ENCODE measurements at regions not wholly inside any gene's neighbourhood (a gene's known extent, or its start where the extent isn't known, plus 50 kb on each side); places are given as distances from the start of the nearest gene placed in this dataset.

DNA sequence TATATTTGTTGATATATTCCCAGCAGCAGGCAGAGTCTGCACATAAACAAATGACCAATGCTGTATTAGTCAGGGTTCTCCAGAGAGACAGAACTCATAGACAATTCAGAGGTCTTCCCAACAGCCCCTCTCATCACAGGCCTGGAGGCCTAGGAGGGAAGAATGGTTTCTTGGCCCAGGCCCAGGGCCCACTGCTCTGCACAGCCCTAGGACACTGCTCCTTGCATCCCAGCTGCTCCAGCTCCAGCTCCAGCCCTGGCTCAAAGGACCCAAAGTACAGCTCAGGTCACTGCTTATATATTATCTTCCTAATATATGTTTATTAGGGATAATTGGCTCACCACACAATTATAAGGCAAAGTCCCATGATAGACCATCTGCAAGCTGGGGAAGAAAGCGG is 749.9 kb downstream of the KCNJ2 start:
- H3K4me1 ChIP-seq (ENCODE audit: insufficient read depth): no peaks in the 10 kb centered on the region
- no peak for DNase-seq
- TF ChIP-seq POLR2A (IDR thresholded peaks at IDR 0.05) (no peak), EP300 (IDR thresholded peaks at IDR 0.05) (no peak)
- TF ChIP-seq, protein P1, sequence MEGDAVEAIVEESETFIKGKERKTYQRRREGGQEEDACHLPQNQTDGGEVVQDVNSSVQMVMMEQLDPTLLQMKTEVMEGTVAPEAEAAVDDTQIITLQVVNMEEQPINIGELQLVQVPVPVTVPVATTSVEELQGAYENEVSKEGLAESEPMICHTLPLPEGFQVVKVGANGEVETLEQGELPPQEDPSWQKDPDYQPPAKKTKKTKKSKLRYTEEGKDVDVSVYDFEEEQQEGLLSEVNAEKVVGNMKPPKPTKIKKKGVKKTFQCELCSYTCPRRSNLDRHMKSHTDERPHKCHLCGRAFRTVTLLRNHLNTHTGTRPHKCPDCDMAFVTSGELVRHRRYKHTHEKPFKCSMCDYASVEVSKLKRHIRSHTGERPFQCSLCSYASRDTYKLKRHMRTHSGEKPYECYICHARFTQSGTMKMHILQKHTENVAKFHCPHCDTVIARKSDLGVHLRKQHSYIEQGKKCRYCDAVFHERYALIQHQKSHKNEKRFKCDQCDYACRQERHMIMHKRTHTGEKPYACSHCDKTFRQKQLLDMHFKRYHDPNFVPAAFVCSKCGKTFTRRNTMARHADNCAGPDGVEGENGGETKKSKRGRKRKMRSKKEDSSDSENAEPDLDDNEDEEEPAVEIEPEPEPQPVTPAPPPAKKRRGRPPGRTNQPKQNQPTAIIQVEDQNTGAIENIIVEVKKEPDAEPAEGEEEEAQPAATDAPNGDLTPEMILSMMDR (IDR thresholded peaks at IDR 0.05): no peak
- intact Hi-C loops (cut with DNase I): no loop called here
- no peaks in the 10 kb centered on the region for H3K36me3 ChIP-seq
- 84 to 96% (median 87%) methylated on average over 1 of the region's 1 CpG for WGBS, 3 donors
- no peaks in the 10 kb centered on the region for H3K9me3 ChIP-seq
- no peak overlapping the region for H3K27ac ChIP-seq
- H3K4me3 ChIP-seq: no peak overlapping the region
- no peaks in the 10 kb centered on the region for H3K27me3 ChIP-seq

DNA sequence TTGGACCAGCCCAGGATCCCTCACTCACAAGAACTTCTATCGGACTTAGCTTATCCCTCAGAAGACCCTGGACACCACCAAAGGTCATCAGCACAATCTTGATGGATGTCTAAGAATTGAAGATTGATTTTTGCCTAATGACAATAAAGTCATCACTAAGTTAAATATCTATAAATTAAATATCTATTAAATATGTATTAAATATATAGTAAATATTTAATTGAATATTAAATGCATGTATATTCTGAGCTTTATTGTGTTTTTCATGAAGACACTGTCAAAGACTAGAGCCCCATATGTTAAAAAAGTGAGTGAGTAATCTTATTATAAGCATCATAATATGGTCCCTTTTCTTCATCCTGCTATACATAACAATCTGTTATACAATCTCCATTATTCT is 751.1 kb downstream of the KCNJ2 start:
- Histone ChIP-seq H3K27me3 (no peaks in the 10 kb centered on the region), H3K27ac (no peak overlapping the region), H3K4me1 (ENCODE audit: insufficient read depth) (no peaks in the 10 kb centered on the region), H3K9me3 (no peaks in the 10 kb centered on the region), H3K36me3 (no peaks in the 10 kb centered on the region), H3K4me3 (no peak overlapping the region)
- intact Hi-C loops (cut with DNase I): no loop called here
- WGBS, 3 donors: 80 to 91% (median 89%) methylated on average over 1 of the region's 1 CpG
- TF ChIP-seq, protein P1 (IDR thresholded peaks at IDR 0.05): no peak
- TF ChIP-seq EP300 (IDR thresholded peaks at IDR 0.05): no peak
- no peak for DNase-seq

DNA sequence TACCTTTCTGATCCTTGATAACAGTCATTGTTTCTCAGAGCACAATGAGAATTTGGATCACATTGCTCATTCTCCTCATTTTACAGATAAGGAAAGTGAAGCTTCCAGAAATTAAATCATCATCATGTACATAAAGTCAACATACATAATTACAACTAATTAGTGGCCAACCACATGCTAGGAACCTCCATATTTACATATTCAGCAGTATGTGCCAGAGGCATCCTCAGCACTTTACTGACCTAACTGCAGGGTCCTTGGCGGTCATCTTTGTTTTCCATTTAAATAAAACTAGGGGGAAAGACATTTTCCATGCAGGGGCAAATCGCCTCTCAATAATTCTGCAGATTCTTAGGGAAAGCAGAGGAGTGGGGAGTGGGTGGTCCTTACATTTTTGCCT is 752.9 kb downstream of the KCNJ2 start:
- H3K27ac ChIP-seq: no peak overlapping the region
- no peaks in the 10 kb centered on the region for H3K9me3 ChIP-seq
- DNase-seq: no peak
- TF ChIP-seq EP300 (IDR thresholded peaks at IDR 0.05): no peak
- TF ChIP-seq POLR2A (IDR thresholded peaks at IDR 0.05): no peak
- TF ChIP-seq, protein P1 (IDR thresholded peaks at IDR 0.05): no peak
- WGBS, 3 donors: 81 to 87% (median 85%) methylated on average over 2 of the region's 2 CpGs
- no peaks in the 10 kb centered on the region for H3K36me3 ChIP-seq
- H3K4me1 ChIP-seq (ENCODE audit: insufficient read depth): no peaks in the 10 kb centered on the region
- H3K27me3 ChIP-seq: no peaks in the 10 kb centered on the region
- intact Hi-C loops (cut with DNase I): no loop called here
- H3K4me3 ChIP-seq: no peak overlapping the region

DNA sequence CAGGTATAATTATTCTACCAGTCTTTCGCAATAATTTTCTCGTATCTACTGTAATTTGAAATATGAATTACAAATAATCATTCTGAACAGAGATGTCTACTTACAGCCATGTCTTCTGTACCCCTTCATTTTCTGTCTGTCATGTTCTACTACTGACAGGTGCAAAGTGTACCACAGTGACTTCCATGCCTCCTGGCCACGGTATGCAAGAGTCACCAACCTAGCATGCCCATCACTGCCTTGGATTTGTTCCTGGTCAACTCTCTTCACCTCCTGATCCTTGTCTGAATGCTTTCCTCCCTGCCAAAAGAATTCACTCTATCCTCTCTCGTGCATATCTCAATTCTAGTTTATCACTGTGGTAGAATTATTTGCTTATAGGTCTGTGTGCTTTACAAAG is 755.4 kb downstream of the KCNJ2 start:
- Histone ChIP-seq H3K27me3 (no peaks in the 10 kb centered on the region), H3K36me3 (no peaks in the 10 kb centered on the region), H3K4me3 (no peak overlapping the region), H3K9me3 (no peaks in the 10 kb centered on the region), H3K4me1 (ENCODE audit: insufficient read depth) (no peaks in the 10 kb centered on the region), H3K27ac (no peak overlapping the region)
- DNase-seq: no peak
- WGBS, 3 donors: 79 to 86% (median 81%) methylated on average over 4 of the region's 4 CpGs
- TF ChIP-seq, protein P1 (IDR thresholded peaks at IDR 0.05): no peak
- TF ChIP-seq POLR2A (IDR thresholded peaks at IDR 0.05): no peak
- intact Hi-C loops (cut with DNase I): no loop called here

DNA sequence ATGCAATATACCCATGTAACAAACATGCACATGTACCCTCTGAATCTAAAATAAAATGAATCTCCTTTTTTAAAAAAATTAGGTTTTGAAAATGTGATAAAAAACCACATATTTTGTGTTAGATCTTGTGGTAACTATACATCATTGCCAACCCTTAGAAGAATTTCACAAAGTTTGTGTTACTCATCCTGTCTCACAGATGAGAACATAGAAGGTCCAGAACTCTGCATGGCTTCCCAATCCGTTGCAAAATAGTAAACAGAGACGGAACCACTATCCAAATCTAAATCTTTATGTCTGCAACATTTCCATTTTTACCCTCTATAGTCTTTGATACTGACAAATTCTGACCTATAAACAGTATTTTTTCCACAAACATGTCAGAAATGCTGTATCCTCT is 759.9 kb downstream of the KCNJ2 start:
- no peak for TF ChIP-seq EP300 (IDR thresholded peaks at IDR 0.05)
- no peak for TF ChIP-seq POLR2A (IDR thresholded peaks at IDR 0.05)
- TF ChIP-seq, protein P1 (IDR thresholded peaks at IDR 0.05): no peak
- Histone ChIP-seq H3K27me3 (no peaks in the 10 kb centered on the region), H3K9me3 (no peaks in the 10 kb centered on the region), H3K36me3 (no peaks in the 10 kb centered on the region), H3K4me1 (ENCODE audit: insufficient read depth) (no peaks in the 10 kb centered on the region), H3K4me3 (no peak overlapping the region), H3K27ac (no peak overlapping the region)
- intact Hi-C loops (cut with DNase I): no loop called here
- no peak for DNase-seq
- WGBS, 3 donors: 55 to 78% (median 68%) methylated on average over 2 of the region's 2 CpGs

All from ovary (tissue), 7 donors.